Vagina (tissue), 2 donors: ENCODE measurements at regions not wholly inside any gene's neighbourhood (a gene's known extent, or its start where the extent isn't known, plus 50 kb on each side); places are given as distances from the start of the nearest gene placed in this dataset.

Experiments used
- DNase-seq, 2 donors: peaks; one replicate each; pipeline ENCODE4 v3.0.0-alpha.2; 2017; ENCODE audit errors: extremely low spot score in 2 of 2
- H3K27ac ChIP-seq: fragments of 200-600 bp; sonication (generic); one replicate; pipeline ENCODE4 v1.5.1; 2019
- H3K27me3 ChIP-seq: fragments of 200-600 bp; sonication (generic); one replicate; pipeline ENCODE4 v1.5.1; 2019
- H3K36me3 ChIP-seq, 2 donors: fragments of 200-600 bp; sonication (generic); one replicate each; pipeline ENCODE4 v1.5.1; 2017 to 2019
- H3K4me1 ChIP-seq: fragments of 200-600 bp; sonication (generic); one replicate; pipeline ENCODE4 v1.5.1; 2019
- H3K4me3 ChIP-seq, 2 donors: fragments of 200-600 bp; sonication (generic); 1 replicate in 1 of 2; 2 replicates in 1 of 2; pipeline ENCODE4 v1.5.1; 2016 to 2019
- H3K9me3 ChIP-seq: fragments of 200-600 bp; sonication (generic); one replicate; pipeline ENCODE4 v1.5.1; 2019
- CTCF ChIP-seq, 3 experiments: fragments of 450-650 bp in 2 of 3; fragments of 200-600 bp in 1 of 3; sonication (generic) in 1 of 3; IDR thresholded peaks; one replicate each; pipeline ENCODE4 v1.5.1; 2017 to 2019; ENCODE audit warnings: antibody characterized with exemption in 3 of 3, mild to moderate bottlenecking in 2 of 3, moderate library complexity in 2 of 3
- POLR2A ChIP-seq, 2 donors: fragments of 450-650 bp; IDR thresholded peaks; one replicate each; pipeline ENCODE4 v1.6.1; 2017; ENCODE audit warnings: antibody characterized with exemption in 2 of 2, mild to moderate bottlenecking in 2 of 2, moderate library complexity in 2 of 2
- POLR2AphosphoS5 ChIP-seq, 2 donors: sonication (generic); formaldehyde crosslinking; IDR thresholded peaks; one replicate each; pipeline ENCODE4 v1.9.0; 2017; ENCODE audit warnings: antibody characterized with exemption in 2 of 2, mild to moderate bottlenecking in 2 of 2, low read depth in 1 of 2; ENCODE audit not compliant: insufficient read depth in 1 of 2
- intact Hi-C: fragments of 100-400 bp; cut with DNase I; formaldehyde crosslinking; loops from one replicate; pipeline ENCODE4 v1.15.1; 2023

GRCh38 chr3:64381367-64381766 lies 156.1 kb upstream of the PRICKLE2 start:
- no peak for TF ChIP-seq CTCF (IDR thresholded peaks at IDR 0.05)
- TF ChIP-seq POLR2AphosphoS5 (IDR thresholded peaks at IDR 0.05; ENCODE audit: insufficient read depth in 1 of 2, low read depth in 1 of 2), result no peak
- no peak for TF ChIP-seq POLR2A (IDR thresholded peaks at IDR 0.05)
- no peak overlapping the region for H3K4me3 ChIP-seq
- H3K4me1 ChIP-seq, result no peaks in the 10 kb centered on the region
- DNase-seq, result no peak
- H3K27me3 ChIP-seq, result no peaks in the 10 kb centered on the region
- H3K27ac ChIP-seq, result no peak overlapping the region
- intact Hi-C loops, result no loop called here
- H3K36me3 ChIP-seq, result no peaks in the 10 kb centered on the region
- no peaks in the 10 kb centered on the region for H3K9me3 ChIP-seq

GRCh38 chr3:64380546-64380945 lies 155.3 kb upstream of the PRICKLE2 start:
- H3K9me3 ChIP-seq, result no peaks in the 10 kb centered on the region
- H3K27me3 ChIP-seq, result no peaks in the 10 kb centered on the region
- TF ChIP-seq CTCF (IDR thresholded peaks at IDR 0.05), result no peak
- no peak for TF ChIP-seq POLR2A (IDR thresholded peaks at IDR 0.05)
- TF ChIP-seq POLR2AphosphoS5 (IDR thresholded peaks at IDR 0.05; ENCODE audit: insufficient read depth in 1 of 2, low read depth in 1 of 2), result no peak
- DNase-seq, result no peak
- intact Hi-C loops, result no loop called here
- H3K36me3 ChIP-seq, result no peaks in the 10 kb centered on the region
- no peak overlapping the region for H3K4me3 ChIP-seq
- H3K4me1 ChIP-seq, result no peaks in the 10 kb centered on the region
- H3K27ac ChIP-seq, result no peak overlapping the region

GRCh38 chr3:64379221-64379620 lies 154.0 kb upstream of the PRICKLE2 start:
- no peak overlapping the region for H3K4me3 ChIP-seq
- no peak for DNase-seq

GRCh38 chr3:64377942-64378341 lies 152.7 kb upstream of the PRICKLE2 start:
- Histone ChIP-seq H3K27ac (no peak overlapping the region), H3K4me3 (no peak overlapping the region), H3K9me3 (no peaks in the 10 kb centered on the region), H3K36me3 (no peaks in the 10 kb centered on the region), H3K27me3 (no peaks in the 10 kb centered on the region), H3K4me1 (no peaks in the 10 kb centered on the region)
- TF ChIP-seq POLR2AphosphoS5 (IDR thresholded peaks at IDR 0.05; ENCODE audit: insufficient read depth in 1 of 2, low read depth in 1 of 2) (no peak), POLR2A (IDR thresholded peaks at IDR 0.05) (no peak), CTCF (IDR thresholded peaks at IDR 0.05) (no peak)
- no peak for DNase-seq
- intact Hi-C loops, result no loop called here

More at GRCh38 chr3:64379221-64379620, 154.0 kb upstream of the PRICKLE2 start:
- no peaks in the 10 kb centered on the region for H3K9me3 ChIP-seq
- intact Hi-C loops, result no loop called here
- no peaks in the 10 kb centered on the region for H3K27me3 ChIP-seq
- H3K36me3 ChIP-seq, result no peaks in the 10 kb centered on the region
- no peaks in the 10 kb centered on the region for H3K4me1 ChIP-seq
- no peak overlapping the region for H3K27ac ChIP-seq
- TF ChIP-seq CTCF (IDR thresholded peaks at IDR 0.05) (no peak), POLR2AphosphoS5 (IDR thresholded peaks at IDR 0.05; ENCODE audit: insufficient read depth in 1 of 2, low read depth in 1 of 2) (no peak)

- H3K36me3 ChIP-seq, result no peaks in the 10 kb centered on the region
- no peaks in the 10 kb centered on the region for H3K9me3 ChIP-seq
- TF ChIP-seq CTCF (IDR thresholded peaks at IDR 0.05), result no peak
- TF ChIP-seq POLR2A (IDR thresholded peaks at IDR 0.05), result no peak
- no peak for TF ChIP-seq POLR2AphosphoS5 (IDR thresholded peaks at IDR 0.05; ENCODE audit: insufficient read depth in 1 of 2, low read depth in 1 of 2)
- no peak overlapping the region for H3K27ac ChIP-seq
- DNase-seq, result no peak
- no peak overlapping the region for H3K4me3 ChIP-seq
- no peaks in the 10 kb centered on the region for H3K4me1 ChIP-seq
- intact Hi-C loops, result no loop called here
- H3K27me3 ChIP-seq, result no peaks in the 10 kb centered on the region
Observed at GRCh38 chr3:64375737-64376136, 150.5 kb upstream of the PRICKLE2 start.
